ENCODE measurements at regions not wholly inside any gene's neighbourhood (a gene's known extent, or its start where the extent isn't known, plus 50 kb on each side); places are given as distances from the start of the nearest gene placed in this dataset.

DNA sequence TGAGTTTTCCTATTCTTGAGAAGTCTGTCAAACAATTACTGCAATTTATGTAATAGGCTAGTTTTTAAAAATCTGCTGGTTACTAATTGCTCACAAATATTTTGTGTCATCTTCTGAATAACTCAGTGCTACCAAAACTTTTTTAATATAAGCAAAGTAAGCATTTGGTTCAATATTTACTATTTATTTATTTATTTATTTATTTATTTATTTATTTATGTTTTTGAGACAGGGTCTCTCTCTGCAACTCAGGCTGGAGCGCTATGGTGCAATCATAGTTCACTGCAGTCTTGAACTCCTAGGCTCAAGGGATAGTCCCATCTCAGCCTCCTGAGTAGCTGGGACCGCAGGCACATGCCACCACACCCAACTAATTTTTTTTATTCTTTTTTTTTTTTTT, 60.4 kb upstream of the CDH20 start:
- TF ChIP-seq, protein P1, sequence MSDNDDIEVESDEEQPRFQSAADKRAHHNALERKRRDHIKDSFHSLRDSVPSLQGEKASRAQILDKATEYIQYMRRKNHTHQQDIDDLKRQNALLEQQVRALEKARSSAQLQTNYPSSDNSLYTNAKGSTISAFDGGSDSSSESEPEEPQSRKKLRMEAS (IDR thresholded peaks at IDR 0.05): no peak
- no peak for TF ChIP-seq YY1 (IDR thresholded peaks at IDR 0.05)
